ENCODE measurements at regions not wholly inside any gene's neighbourhood (a gene's known extent, or its start where the extent isn't known, plus 50 kb on each side); places are given as distances from the start of the nearest gene placed in this dataset.

GRCh38 chr9:14478175-14479162, 164.5 kb upstream of the NFIB start:
- ATAC-seq (ENCODE audit: low FRiP score in 2 of 2) = no peak
- no peaks in the 10 kb centered on the region for H3K4me1 ChIP-seq
- H3K27me3 ChIP-seq = no peaks in the 10 kb centered on the region
- no peaks in the 10 kb centered on the region for H3K9me3 ChIP-seq
- no peaks in the 10 kb centered on the region for H3K36me3 ChIP-seq
- H3K27ac ChIP-seq = no peak overlapping the region
- 72 to 74% methylated on average over 3 of the region's 3 CpGs for WGBS, 2 donors
- H3K4me3 ChIP-seq = no peak overlapping the region
- no peak for DNase-seq
- TF ChIP-seq POLR2A (IDR thresholded peaks at IDR 0.05) (no peak), POLR2AphosphoS5 (IDR thresholded peaks at IDR 0.05) (no peak), EP300 (IDR thresholded peaks at IDR 0.05) (no peak)
- TF ChIP-seq, protein P1, sequence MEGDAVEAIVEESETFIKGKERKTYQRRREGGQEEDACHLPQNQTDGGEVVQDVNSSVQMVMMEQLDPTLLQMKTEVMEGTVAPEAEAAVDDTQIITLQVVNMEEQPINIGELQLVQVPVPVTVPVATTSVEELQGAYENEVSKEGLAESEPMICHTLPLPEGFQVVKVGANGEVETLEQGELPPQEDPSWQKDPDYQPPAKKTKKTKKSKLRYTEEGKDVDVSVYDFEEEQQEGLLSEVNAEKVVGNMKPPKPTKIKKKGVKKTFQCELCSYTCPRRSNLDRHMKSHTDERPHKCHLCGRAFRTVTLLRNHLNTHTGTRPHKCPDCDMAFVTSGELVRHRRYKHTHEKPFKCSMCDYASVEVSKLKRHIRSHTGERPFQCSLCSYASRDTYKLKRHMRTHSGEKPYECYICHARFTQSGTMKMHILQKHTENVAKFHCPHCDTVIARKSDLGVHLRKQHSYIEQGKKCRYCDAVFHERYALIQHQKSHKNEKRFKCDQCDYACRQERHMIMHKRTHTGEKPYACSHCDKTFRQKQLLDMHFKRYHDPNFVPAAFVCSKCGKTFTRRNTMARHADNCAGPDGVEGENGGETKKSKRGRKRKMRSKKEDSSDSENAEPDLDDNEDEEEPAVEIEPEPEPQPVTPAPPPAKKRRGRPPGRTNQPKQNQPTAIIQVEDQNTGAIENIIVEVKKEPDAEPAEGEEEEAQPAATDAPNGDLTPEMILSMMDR (IDR thresholded peaks at IDR 0.05) = no peak

GRCh38 chr9:14471041-14471440, 157.1 kb upstream of the NFIB start:
- ATAC-seq (ENCODE audit: low FRiP score in 2 of 2) (no peak), DNase-seq (no peak)
- Histone ChIP-seq H3K27ac (no peak overlapping the region), H3K4me3 (no peak overlapping the region), H3K36me3 (no peaks in the 10 kb centered on the region), H3K4me1 (no peaks in the 10 kb centered on the region), H3K9me3 (no peaks in the 10 kb centered on the region), H3K27me3 (no peaks in the 10 kb centered on the region)
- WGBS, 2 donors = 68 to 69% methylated on average over 4 of the region's 4 CpGs
- TF ChIP-seq, protein P1 (IDR thresholded peaks at IDR 0.05) = no peak
- TF ChIP-seq EP300 (IDR thresholded peaks at IDR 0.05) = no peak
- TF ChIP-seq POLR2A (IDR thresholded peaks at IDR 0.05) = no peak
- TF ChIP-seq POLR2AphosphoS5 (IDR thresholded peaks at IDR 0.05) = no peak

GRCh38 chr9:14467675-14468374, 153.9 kb upstream of the NFIB start:
- Histone ChIP-seq H3K4me1 (no peaks in the 10 kb centered on the region), H3K27ac (no peak overlapping the region), H3K9me3 (no peaks in the 10 kb centered on the region), H3K36me3 (no peaks in the 10 kb centered on the region), H3K4me3 (no peak overlapping the region), H3K27me3 (no peaks in the 10 kb centered on the region)
- ATAC-seq (ENCODE audit: low FRiP score in 2 of 2) (no peak), DNase-seq (no peak)
- TF ChIP-seq, protein P1 (IDR thresholded peaks at IDR 0.05) = no peak
- TF ChIP-seq EP300 (IDR thresholded peaks at IDR 0.05) (no peak), POLR2A (IDR thresholded peaks at IDR 0.05) (no peak)
- WGBS, 2 donors = 80 to 89% methylated on average over 3 of the region's 3 CpGs

GRCh38 chr9:14466828-14467227, 152.9 kb upstream of the NFIB start:
- Histone ChIP-seq H3K4me3 (no peak overlapping the region), H3K9me3 (no peaks in the 10 kb centered on the region), H3K4me1 (no peaks in the 10 kb centered on the region), H3K36me3 (no peaks in the 10 kb centered on the region), H3K27ac (no peak overlapping the region), H3K27me3 (no peaks in the 10 kb centered on the region)
- TF ChIP-seq POLR2AphosphoS5 (IDR thresholded peaks at IDR 0.05) (no peak), POLR2A (IDR thresholded peaks at IDR 0.05) (no peak), EP300 (IDR thresholded peaks at IDR 0.05) (no peak)
- TF ChIP-seq, protein P1 (IDR thresholded peaks at IDR 0.05) = no peak
- WGBS, 2 donors = 76 to 90% methylated on average over 4 of the region's 4 CpGs
- DNase-seq = no peak
- no peak for ATAC-seq (ENCODE audit: low FRiP score in 2 of 2)
